Osteoblast (primary cell): ENCODE measurements at regions not wholly inside any gene's neighbourhood (a gene's known extent, or its start where the extent isn't known, plus 50 kb on each side); places are given as distances from the start of the nearest gene placed in this dataset.
A peak's percentile ranks its signal among the peaks of the same experiment; 100 is the strongest.

ENCODE experiments used
- DNase-seq: peaks from one replicate; pipeline ENCODE4 v3.0.0; 2011; ENCODE audit warnings: low spot score, mixed read lengths; ENCODE audit not compliant: insufficient read length; ENCODE audit errors: missing footprints
- H2AFZ ChIP-seq: 2 replicates; pipeline ENCODE4 v1.6.0; 2011; ENCODE audit warnings: mild to moderate bottlenecking, low read length
- H3K27ac ChIP-seq: 2 replicates; pipeline ENCODE4 v1.5.1; 2011; ENCODE audit warnings: mild to moderate bottlenecking, low read depth, low read length, moderate library complexity
- H3K27me3 ChIP-seq: 2 replicates; pipeline ENCODE4 v1.6.0; 2012; ENCODE audit warnings: mild to moderate bottlenecking, control low read depth, inconsistent platforms, low read length, moderate library complexity; ENCODE audit not compliant: insufficient read depth
- H3K36me3 ChIP-seq: 2 replicates; pipeline ENCODE4 v1.5.1; 2011; ENCODE audit warnings: mild to moderate bottlenecking, low read length, control low read depth, moderate library complexity; ENCODE audit not compliant: insufficient read depth
- H3K4me1 ChIP-seq: 2 replicates; pipeline ENCODE4 v1.5.1; 2011; ENCODE audit warnings: mild to moderate bottlenecking, low read length, control low read depth, moderate library complexity; ENCODE audit not compliant: insufficient read depth
- H3K4me2 ChIP-seq: 2 replicates; pipeline ENCODE4 v1.6.0; 2011; ENCODE audit warnings: mild to moderate bottlenecking, low read length; ENCODE audit not compliant: insufficient read depth
- H3K4me3 ChIP-seq: fragments of 200-600 bp; sonication (generic); 3 replicates; pipeline ENCODE4 v1.5.1; 2012; ENCODE audit warnings: mild to moderate bottlenecking, low read length, inconsistent platforms; ENCODE audit not compliant: insufficient read depth
- H3K79me2 ChIP-seq: 2 replicates; pipeline ENCODE4 v1.6.0; 2012; ENCODE audit warnings: mild to moderate bottlenecking, low read length, control low read depth, inconsistent platforms; ENCODE audit not compliant: insufficient read depth
- H3K9me3 ChIP-seq: 2 replicates; pipeline ENCODE4 v1.5.1; 2011; ENCODE audit warnings: low read depth, low read length, control low read depth
- H4K20me1 ChIP-seq: 2 replicates; pipeline ENCODE4 v1.6.0; 2012; ENCODE audit warnings: mild to moderate bottlenecking, low read length, control low read depth; ENCODE audit not compliant: insufficient read depth
- TF ChIP-seq, protein P1 (sequence below): IDR thresholded peaks from 2 replicates; pipeline ENCODE4 v1.5.1; 2011; ENCODE audit warnings: mild to moderate bottlenecking, low read depth, low read length, moderate library complexity; ENCODE audit errors: extremely low read depth

DNA sequence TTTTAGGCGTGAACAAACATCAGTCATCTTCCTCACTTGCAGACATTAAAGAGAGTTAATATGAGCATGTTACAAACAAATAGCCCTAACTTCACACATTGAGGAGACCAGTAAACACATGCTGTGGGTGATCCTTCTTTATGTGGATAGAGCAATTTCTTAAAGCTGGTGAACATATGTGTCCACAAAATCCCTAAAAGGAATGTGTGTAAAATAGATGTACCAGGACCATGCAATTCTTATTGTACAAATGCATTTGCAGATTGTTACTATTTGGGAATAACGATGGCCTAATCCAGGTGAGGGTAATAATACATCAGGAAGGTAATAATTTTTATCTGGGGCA lies 228.9 kb downstream of the ALDH8A1 start:
- Histone ChIP-seq H2AFZ (no peak overlapping the region), H3K9me3 (no peaks in the 10 kb centered on the region), H3K4me2 (no peak overlapping the region), H4K20me1 (no peaks in the 10 kb centered on the region), H3K79me2 (no peaks in the 10 kb centered on the region), H3K27me3 (no peaks in the 10 kb centered on the region), H3K27ac (no peak overlapping the region), H3K36me3 (no peaks in the 10 kb centered on the region), H3K4me1 (peaks cover 12% of the 10 kb centered on the region), H3K4me3 (no peak overlapping the region)
- TF ChIP-seq, protein P1, sequence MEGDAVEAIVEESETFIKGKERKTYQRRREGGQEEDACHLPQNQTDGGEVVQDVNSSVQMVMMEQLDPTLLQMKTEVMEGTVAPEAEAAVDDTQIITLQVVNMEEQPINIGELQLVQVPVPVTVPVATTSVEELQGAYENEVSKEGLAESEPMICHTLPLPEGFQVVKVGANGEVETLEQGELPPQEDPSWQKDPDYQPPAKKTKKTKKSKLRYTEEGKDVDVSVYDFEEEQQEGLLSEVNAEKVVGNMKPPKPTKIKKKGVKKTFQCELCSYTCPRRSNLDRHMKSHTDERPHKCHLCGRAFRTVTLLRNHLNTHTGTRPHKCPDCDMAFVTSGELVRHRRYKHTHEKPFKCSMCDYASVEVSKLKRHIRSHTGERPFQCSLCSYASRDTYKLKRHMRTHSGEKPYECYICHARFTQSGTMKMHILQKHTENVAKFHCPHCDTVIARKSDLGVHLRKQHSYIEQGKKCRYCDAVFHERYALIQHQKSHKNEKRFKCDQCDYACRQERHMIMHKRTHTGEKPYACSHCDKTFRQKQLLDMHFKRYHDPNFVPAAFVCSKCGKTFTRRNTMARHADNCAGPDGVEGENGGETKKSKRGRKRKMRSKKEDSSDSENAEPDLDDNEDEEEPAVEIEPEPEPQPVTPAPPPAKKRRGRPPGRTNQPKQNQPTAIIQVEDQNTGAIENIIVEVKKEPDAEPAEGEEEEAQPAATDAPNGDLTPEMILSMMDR, result no peak
- no peak for DNase-seq

DNA sequence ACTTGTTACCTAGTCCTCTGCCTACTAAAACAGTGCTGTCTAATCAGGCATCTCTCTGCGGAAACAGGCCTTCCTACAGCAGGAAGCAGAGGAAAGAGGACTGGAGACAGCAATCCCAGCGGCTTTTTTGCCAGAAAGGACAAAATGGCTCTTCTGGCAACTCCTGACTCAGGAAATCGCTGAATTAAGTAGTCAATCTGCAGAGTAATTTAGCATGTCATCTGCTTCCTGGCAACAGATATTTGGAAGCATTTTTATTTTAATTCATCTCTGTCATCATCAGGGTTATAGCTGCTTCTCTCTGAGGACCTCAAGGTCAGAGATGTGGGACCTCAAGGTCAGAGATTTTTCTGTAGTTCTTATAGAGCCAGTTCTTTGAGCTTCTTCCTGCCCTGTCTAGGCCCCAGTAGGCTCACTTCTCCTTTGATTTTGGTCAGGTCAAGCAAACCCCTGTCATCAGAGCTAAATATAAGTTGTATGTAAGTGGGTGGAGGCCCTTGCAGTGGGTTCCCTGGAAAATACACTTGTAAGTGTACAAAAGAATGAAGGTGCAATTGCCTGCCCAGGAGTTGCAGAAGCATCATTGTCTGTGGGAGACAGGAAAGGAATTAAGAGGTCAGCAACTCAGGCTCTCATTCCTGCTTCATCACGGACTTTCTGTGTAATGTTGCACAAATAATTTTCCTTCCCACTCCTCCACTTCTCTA lies 229.4 kb downstream of the ALDH8A1 start:
- no peaks in the 10 kb centered on the region for H3K9me3 ChIP-seq
- no peak overlapping the region for H3K27ac ChIP-seq
- H3K27me3 ChIP-seq, result no peaks in the 10 kb centered on the region
- H3K4me1 ChIP-seq, result peaks cover 12% of the 10 kb centered on the region
- no peaks in the 10 kb centered on the region for H4K20me1 ChIP-seq
- H3K4me3 ChIP-seq, result no peak overlapping the region
- DNase-seq, result no peak
- H3K36me3 ChIP-seq, result no peaks in the 10 kb centered on the region
- no peaks in the 10 kb centered on the region for H3K79me2 ChIP-seq
- TF ChIP-seq, protein P1, result no peak
- no peak overlapping the region for H3K4me2 ChIP-seq
- peak overlapping the region; percentile 77 for H2AFZ ChIP-seq

GRCh38 chr6:134719911-134720310 lies 230.0 kb downstream of the ALDH8A1 start:
- no peak overlapping the region for H3K4me3 ChIP-seq
- no peak overlapping the region for H2AFZ ChIP-seq
- no peaks in the 10 kb centered on the region for H3K36me3 ChIP-seq
- peaks cover 11% of the 10 kb centered on the region for H3K4me1 ChIP-seq
- no peaks in the 10 kb centered on the region for H3K79me2 ChIP-seq
- H3K27ac ChIP-seq, result no peak overlapping the region
- H4K20me1 ChIP-seq, result no peaks in the 10 kb centered on the region
- no peak for DNase-seq
- TF ChIP-seq, protein P1, result no peak
- no peak overlapping the region for H3K4me2 ChIP-seq
- H3K27me3 ChIP-seq, result no peaks in the 10 kb centered on the region
- H3K9me3 ChIP-seq, result no peaks in the 10 kb centered on the region

GRCh38 chr6:134719286-134719685 lies 230.6 kb downstream of the ALDH8A1 start:
- Histone ChIP-seq H3K4me2 (no peak overlapping the region), H4K20me1 (no peaks in the 10 kb centered on the region), H3K79me2 (no peaks in the 10 kb centered on the region), H3K36me3 (no peaks in the 10 kb centered on the region), H3K4me3 (no peak overlapping the region), H3K9me3 (no peaks in the 10 kb centered on the region), H3K27ac (no peak overlapping the region), H3K4me1 (peaks cover 5% of the 10 kb centered on the region), H2AFZ (no peak overlapping the region), H3K27me3 (no peaks in the 10 kb centered on the region)
- no peak for DNase-seq
- TF ChIP-seq, protein P1, result no peak
